ENCODE measurements at regions not wholly inside any gene's neighbourhood (a gene's known extent, or its start where the extent isn't known, plus 50 kb on each side); places are given as distances from the start of the nearest gene placed in this dataset.

DNA sequence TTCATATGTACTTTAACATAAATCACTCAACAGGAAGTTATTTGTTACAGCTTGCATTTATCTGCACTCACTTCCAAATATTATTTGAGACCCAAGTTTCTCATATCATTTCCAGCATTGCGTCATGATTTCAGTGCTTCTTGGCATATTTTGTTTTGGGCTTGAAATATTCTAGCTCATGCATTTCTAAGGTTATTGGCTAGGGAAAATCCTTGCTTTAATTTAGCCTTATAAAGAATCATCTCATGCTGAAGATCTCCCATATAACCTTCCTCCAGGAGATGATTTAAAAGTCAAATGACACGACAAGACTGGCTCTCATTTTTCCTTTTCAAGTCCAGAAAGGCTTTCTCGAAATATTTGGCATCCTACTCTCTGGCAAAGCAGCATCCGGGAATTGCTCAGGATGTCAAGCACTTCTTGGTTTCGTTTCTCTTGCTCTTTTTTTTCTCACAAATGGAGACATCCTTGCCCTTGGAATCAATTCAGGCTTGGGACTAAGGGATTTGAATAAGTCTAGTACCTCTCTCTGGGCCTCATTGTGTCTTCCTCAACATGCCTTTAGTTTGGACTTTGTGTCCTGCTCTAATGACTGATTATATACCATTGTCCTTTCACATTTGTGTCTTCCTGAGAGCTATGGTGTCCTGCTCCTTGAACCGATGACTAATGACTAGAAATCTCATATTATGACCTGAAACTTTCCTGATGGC lies 295.0 kb downstream of the RMST start (continued):
- TF ChIP-seq HCFC1 (IDR thresholded peaks at IDR 0.05; ENCODE audit: low read length), result no peak
- TF ChIP-seq, protein P1, sequence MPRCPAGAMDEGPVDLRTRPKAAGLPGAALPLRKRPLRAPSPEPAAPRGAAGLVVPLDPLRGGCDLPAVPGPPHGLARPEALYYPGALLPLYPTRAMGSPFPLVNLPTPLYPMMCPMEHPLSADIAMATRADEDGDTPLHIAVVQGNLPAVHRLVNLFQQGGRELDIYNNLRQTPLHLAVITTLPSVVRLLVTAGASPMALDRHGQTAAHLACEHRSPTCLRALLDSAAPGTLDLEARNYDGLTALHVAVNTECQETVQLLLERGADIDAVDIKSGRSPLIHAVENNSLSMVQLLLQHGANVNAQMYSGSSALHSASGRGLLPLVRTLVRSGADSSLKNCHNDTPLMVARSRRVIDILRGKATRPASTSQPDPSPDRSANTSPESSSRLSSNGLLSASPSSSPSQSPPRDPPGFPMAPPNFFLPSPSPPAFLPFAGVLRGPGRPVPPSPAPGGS (IDR thresholded peaks at IDR 0.05; ENCODE audit: borderline replicate concordance, insufficient read depth, low read depth, low read length, poor library complexity, severe bottlenecking), result no peak
- no peak for TF ChIP-seq SUPT20H (IDR thresholded peaks at IDR 0.05; ENCODE audit: borderline replicate concordance, control insufficient read depth, low read depth, low read length)
- no peak for TF ChIP-seq DPF2 (IDR thresholded peaks at IDR 0.05)
- no peak for TF ChIP-seq ZNF207 (IDR thresholded peaks at IDR 0.05; ENCODE audit: borderline replicate concordance)
- TF ChIP-seq NR2F1 (conservative IDR thresholded peaks at IDR 0.05), result no peak
- TF ChIP-seq SREBF1 (IDR thresholded peaks at IDR 0.05; ENCODE audit: low read length), result no peak

DNA sequence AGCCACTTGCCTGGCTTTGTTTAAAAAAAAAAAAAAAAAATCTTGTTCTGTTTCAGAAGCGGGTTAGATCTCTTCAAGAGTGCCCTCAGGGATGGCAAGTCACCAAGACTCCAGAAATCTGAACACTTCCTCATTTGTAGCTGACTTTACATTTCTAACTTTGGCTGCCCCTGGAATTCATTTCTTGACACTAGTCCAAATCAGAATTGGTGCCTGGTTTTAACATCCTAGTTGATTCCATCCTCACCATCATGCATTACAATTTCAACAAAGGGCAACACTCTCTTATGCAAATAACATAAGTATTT lies 295.5 kb downstream of the RMST start:
- ChIA-PET SMC1A (ENCODE audit: uncharacterized antibody, unreplicated experiment) (no interaction called here), CTCF (no interaction called here), RAD21 (ENCODE audit: unreplicated experiment) (no interaction called here), POLR2A (no interaction called here)
- DNase-seq (ENCODE audit: low read depth, low spot score), result no peak
- no peak overlapping the region for H3K4me3 ChIP-seq
- no peaks in the 10 kb centered on the region for H3K27me3 ChIP-seq (replicated peaks in 1 of 2; ENCODE audit: control insufficient read depth in 2 of 2, insufficient read depth in 2 of 2, low read length in 1 of 2)
- 0% methylated on average over 1 of the region's 1 CpG for WGBS (ENCODE audit: insufficient coverage, insufficient replicate concordance, low lambda C conversion rate, missing lambda C conversion rate)
- H4K20me1 ChIP-seq (ENCODE audit: control insufficient read depth, insufficient read depth), result no peaks in the 10 kb centered on the region
- no peaks in the 10 kb centered on the region for H3K36me3 ChIP-seq (ENCODE audit: control insufficient read depth in 2 of 2, insufficient read depth in 2 of 2, low read length in 1 of 2)
- no peak overlapping the region for H2AFZ ChIP-seq (ENCODE audit: control insufficient read depth, low read depth, low read length)
- H3K4me1 ChIP-seq (ENCODE audit: control insufficient read depth, insufficient read depth, low read length), result no peaks in the 10 kb centered on the region
- BruUV-seq (replicated peaks), result no TSS peak
- ATAC-seq, result no peak
- H3K27ac ChIP-seq (ENCODE audit: control insufficient read depth, insufficient read depth), result no peak overlapping the region
- in situ Hi-C loops (cut with MboI) (no loop called here), intact Hi-C loops (cut with micrococcal nuclease; ENCODE audit: unreplicated experiment) (no loop called here)
- no peaks in the 10 kb centered on the region for H3K79me2 ChIP-seq (ENCODE audit: control insufficient read depth, insufficient read depth, low read length)
- no peak overlapping the region for H3K9ac ChIP-seq (ENCODE audit: control insufficient read depth, insufficient read depth, low read length)
- no peak overlapping the region for H3K4me2 ChIP-seq (ENCODE audit: control insufficient read depth, insufficient read depth)
- FAIRE-seq, result no peak
- no peaks in the 10 kb centered on the region for H3K9me3 ChIP-seq (replicated peaks; ENCODE audit: control insufficient read depth, insufficient read depth, low read length)
- TF ChIP-seq ZBTB40 (IDR thresholded peaks at IDR 0.05; ENCODE audit: borderline replicate concordance) (no peak), EED (IDR thresholded peaks at IDR 0.05; ENCODE audit: low read depth) (no peak), WRNIP1 (IDR thresholded peaks at IDR 0.05; ENCODE audit: borderline replicate concordance, low read depth, low read length) (no peak), JUNB (IDR thresholded peaks at IDR 0.05) (no peak), CTCF (IDR thresholded peaks at IDR 0.05 in 2 of 3, conservative IDR thresholded peaks at IDR 0.05 in 1 of 3; ENCODE audit: control insufficient read depth in 2 of 3, extremely low read depth in 1 of 3, insufficient read depth in 1 of 3, low read depth in 3 of 3, low read length in 3 of 3) (no peak), FOXK2 (IDR thresholded peaks at IDR 0.05) (no peak), SMAD1 (IDR thresholded peaks at IDR 0.05; ENCODE audit: low read depth, partially characterized antibody) (no peak), HDGF (IDR thresholded peaks at IDR 0.05) (no peak), ATF7 (IDR thresholded peaks at IDR 0.05; ENCODE audit: low read depth) (no peak), MEF2A (IDR thresholded peaks at IDR 0.05; ENCODE audit: insufficient read depth, low read depth, low read length) (no peak), POLR2AphosphoS2 (IDR thresholded peaks at IDR 0.05; ENCODE audit: low read depth, low read length) (no peak)
